C4-2B (cell line): ENCODE measurements at regions not wholly inside any gene's neighbourhood (a gene's known extent, or its start where the extent isn't known, plus 50 kb on each side); places are given as distances from the start of the nearest gene placed in this dataset.

ENCODE experiments used
- H3K27ac ChIP-seq: fragments of 450-650 bp; 2 replicates; pipeline ENCODE4 v1.5.1; 2017
- ZFX ChIP-seq: fragments of 450-650 bp; IDR thresholded peaks from 2 replicates; pipeline ENCODE4 v1.6.1; 2017
- TF ChIP-seq, protein P1 (sequence below): fragments of 450-650 bp; conservative IDR thresholded peaks from 2 replicates; pipeline ENCODE4 v1.5.1; 2017; ENCODE audit warnings: mild to moderate bottlenecking

DNA sequence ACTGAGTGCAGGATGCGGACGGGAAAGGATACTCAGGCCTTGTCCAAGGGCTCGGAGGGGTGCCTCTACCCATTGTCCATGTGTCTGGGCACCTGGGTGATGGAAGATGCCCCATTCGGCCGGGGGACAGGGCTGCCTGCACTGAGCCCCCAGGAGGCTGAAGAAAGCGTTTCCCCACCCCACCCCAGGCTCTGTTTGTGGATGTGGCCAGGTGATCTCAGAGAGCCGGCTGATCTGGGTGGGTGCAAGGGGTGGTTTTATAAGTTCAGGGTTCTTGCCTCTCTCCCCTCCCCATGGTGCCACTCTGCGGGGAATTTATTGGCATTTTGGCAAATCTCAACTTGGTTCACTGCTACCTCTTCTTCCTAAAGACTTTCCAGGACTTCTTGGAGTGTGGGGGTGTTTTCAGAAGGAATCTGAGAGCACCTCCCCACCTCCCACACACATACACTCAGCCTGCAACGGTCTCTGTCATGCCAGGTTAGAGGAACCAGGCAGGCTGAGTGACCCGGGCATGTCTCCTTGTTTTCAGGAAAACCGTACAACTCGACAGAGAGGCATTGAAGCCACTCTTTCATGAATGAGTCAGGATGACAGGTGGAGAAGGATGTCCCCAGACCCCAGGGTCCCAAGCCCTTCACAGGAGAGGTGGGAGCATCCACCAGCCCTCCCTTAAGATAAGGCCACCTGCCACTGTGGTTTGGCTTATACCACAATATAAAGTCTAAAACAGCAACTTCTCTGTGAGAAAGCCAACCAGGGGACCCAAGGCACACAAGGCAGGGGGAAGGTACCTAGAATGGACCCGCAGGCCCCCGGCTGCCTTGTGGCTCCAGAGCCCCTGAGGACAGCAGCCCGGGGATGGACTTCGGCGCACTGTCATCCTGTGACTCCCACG is 174.9 kb downstream of the ETS2 start:
- H3K27ac ChIP-seq: no peak overlapping the region
- TF ChIP-seq, protein P1, sequence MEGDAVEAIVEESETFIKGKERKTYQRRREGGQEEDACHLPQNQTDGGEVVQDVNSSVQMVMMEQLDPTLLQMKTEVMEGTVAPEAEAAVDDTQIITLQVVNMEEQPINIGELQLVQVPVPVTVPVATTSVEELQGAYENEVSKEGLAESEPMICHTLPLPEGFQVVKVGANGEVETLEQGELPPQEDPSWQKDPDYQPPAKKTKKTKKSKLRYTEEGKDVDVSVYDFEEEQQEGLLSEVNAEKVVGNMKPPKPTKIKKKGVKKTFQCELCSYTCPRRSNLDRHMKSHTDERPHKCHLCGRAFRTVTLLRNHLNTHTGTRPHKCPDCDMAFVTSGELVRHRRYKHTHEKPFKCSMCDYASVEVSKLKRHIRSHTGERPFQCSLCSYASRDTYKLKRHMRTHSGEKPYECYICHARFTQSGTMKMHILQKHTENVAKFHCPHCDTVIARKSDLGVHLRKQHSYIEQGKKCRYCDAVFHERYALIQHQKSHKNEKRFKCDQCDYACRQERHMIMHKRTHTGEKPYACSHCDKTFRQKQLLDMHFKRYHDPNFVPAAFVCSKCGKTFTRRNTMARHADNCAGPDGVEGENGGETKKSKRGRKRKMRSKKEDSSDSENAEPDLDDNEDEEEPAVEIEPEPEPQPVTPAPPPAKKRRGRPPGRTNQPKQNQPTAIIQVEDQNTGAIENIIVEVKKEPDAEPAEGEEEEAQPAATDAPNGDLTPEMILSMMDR: no peak
- no peak for TF ChIP-seq ZFX

DNA sequence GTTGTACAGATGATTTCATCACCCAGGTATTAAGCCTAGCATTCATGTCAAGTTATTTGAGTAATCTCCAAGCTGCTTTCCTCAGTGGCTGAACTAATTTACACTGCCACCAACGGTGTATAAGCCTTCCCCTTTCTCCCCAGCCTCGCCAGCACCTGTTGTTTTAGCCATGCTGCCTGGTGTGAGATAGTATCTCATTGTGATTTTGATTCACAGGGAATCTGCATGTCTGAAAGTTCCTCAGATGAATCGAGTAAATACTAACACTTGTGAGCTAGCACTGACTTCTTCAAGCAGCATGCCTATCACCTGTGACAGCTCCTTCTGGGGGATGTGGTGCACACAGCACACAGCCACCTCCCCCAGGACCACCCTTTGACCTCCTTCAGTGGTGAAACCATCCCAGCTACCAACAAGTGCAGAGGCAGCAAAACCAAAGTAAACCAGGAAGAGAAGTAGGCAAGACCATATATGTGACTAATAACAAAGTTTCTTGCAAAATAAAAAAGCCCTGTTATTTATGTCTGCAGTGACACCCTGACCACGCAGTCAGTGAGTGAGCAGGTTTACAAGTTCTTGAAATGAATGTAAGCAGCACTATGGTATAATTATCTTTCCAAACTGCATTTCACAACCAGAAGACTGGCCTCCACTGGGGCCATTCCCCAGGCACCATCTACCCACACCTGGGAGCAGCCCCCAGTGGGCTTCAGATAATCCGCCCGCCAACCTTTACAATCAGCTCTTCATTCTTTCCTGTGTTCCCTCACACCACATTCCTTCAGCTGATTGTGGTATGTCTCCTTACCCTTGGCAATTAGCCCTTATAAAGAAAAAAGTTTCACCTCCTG is 173.8 kb downstream of the ETS2 start:
- H3K27ac ChIP-seq: no peak overlapping the region
- no peak for TF ChIP-seq ZFX
- TF ChIP-seq, protein P1: no peak

DNA sequence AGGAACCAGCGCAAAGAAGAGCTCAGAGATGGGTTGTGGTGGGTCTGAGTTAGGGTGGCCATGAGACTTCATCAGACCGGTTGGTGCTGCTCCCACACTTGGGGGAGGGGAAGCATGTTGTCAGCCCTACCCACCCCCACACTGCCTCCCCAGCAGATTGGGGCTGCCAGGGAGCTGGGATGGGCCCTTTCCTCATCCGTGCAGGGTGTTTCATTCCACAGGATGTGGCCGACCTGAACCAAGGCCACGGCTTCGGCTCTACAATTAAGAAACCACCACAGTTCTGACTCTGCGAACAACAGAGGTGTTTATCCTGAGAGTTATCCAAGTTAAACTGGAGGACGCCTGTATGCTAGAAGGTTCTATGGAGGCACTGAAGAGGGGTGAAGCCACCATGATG is 171.2 kb downstream of the ETS2 start:
- TF ChIP-seq ZFX: no peak
- TF ChIP-seq, protein P1: no peak
- H3K27ac ChIP-seq: no peak overlapping the region

DNA sequence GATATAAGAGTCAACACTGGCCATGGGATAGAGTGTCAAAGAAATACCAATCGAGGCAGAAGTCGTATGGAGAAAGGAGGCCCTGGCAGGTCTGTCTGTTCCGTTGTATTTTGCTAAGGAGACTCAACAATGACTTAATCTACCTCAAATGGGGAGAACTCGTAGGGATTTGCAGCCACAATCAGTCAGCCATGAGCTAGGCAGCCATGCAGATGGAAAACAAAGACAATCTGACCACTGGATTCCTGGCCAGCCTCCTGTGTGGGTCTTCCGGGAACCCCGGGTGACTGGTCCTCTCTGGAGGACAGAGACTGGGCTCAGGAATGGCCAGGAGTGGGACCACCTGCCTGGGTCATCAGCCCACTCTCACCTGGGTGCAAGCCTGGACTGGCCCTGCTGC is 167.8 kb downstream of the ETS2 start:
- TF ChIP-seq ZFX: no peak
- TF ChIP-seq, protein P1: no peak

DNA sequence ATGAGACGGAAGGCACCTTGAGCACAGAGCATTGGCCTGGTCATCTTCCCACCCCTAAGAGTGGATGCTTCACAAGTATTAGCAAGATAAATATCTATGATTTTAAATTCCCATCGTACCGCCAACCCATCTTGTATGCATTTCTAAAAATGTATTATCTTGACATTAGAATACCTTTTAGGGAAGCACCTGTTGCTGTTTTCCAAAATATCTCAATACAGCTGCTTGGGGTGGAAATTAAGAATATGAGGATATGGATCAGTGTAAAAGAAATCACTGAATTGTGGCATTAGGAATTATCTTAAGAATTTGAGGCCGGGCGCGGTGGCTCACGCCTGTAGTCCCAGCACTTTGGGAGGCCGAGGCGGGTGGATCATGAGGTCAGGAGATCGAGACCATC is 166.3 kb downstream of the ETS2 start:
- TF ChIP-seq ZFX: no peak
- TF ChIP-seq, protein P1: no peak
- H3K27ac ChIP-seq: no peak overlapping the region

More for the DNA sequence above, 167.8 kb downstream of the ETS2 start:
- H3K27ac ChIP-seq: no peak overlapping the region

DNA sequence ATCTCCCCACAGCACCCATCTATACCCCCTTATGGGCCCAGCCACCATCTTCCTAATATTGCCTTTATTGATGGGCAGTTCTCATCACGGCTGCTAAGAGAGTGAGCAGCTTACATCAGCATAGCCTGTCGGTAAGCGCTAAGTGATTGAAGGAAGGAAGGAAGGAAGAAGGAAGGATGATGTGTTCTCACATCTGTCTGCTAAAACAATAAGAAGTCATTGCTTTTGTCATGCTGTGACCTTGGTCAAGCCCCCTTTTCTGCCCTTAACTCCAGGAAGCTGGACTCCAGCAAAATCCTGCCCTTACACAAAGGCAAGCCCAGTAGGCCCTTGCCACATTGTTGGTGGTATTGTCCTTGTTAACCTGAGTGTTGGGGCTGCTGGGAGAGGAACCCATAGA is 165.0 kb downstream of the ETS2 start:
- TF ChIP-seq ZFX: no peak
- TF ChIP-seq, protein P1: no peak

More for the DNA sequence above, 165.0 kb downstream of the ETS2 start:
- H3K27ac ChIP-seq: no peak overlapping the region
